MM.1S (cell line): ENCODE measurements at regions not wholly inside any gene's neighbourhood (a gene's known extent, or its start where the extent isn't known, plus 50 kb on each side); places are given as distances from the start of the nearest gene placed in this dataset.

ENCODE experiments used
- CTCF ChIP-seq: fragments of 300-600 bp; sonication (generic); IDR thresholded peaks from 2 replicates; pipeline ENCODE4 v1.5.1; 2016; ENCODE audit warnings: antibody characterized with exemption, low read length, mixed read lengths
- EZH2 ChIP-seq: fragments of 300-600 bp; sonication (generic); optimal IDR thresholded peaks from 2 replicates; pipeline ENCODE3; 2017; ENCODE audit warnings: low read depth, mild to moderate bottlenecking, antibody characterized with exemption, low read length, mixed read lengths
- EZH2phosphoT487 ChIP-seq: fragments of 300-600 bp; sonication (generic); IDR thresholded peaks from 2 replicates; pipeline ENCODE4 v1.6.1; 2018; ENCODE audit warnings: antibody characterized with exemption, low read length

GRCh38 chr18:45549290-45549689 lies 66.0 kb upstream of the SLC14A2 start:
- TF ChIP-seq CTCF (no peak), EZH2phosphoT487 (no peak), EZH2 (no peak)
